Uterus (tissue), 3 donors: ENCODE measurements at regions not wholly inside any gene's neighbourhood (a gene's known extent, or its start where the extent isn't known, plus 50 kb on each side); places are given as distances from the start of the nearest gene placed in this dataset.

Source experiments
- DNase-seq, 2 donors: peaks; one replicate each; pipeline ENCODE4 v3.0.0-alpha.2; 2019 to 2020
- H3K27ac ChIP-seq, 2 donors: fragments of 200-600 bp; sonication (generic); 1 replicate in 1 of 2; 2 replicates in 1 of 2; pipeline ENCODE4 v1.5.1; 2016 to 2018
- H3K27me3 ChIP-seq, 2 donors: fragments of 200-600 bp; sonication (generic); one replicate each; pipeline ENCODE4 v1.5.1; 2018 to 2019; ENCODE audit warnings: control low read depth in 1 of 2
- H3K36me3 ChIP-seq, 2 donors: fragments of 200-600 bp; sonication (generic); one replicate each; pipeline ENCODE4 v1.5.1; 2019; ENCODE audit warnings: control low read depth in 1 of 2
- H3K4me1 ChIP-seq, 2 donors: fragments of 200-600 bp; sonication (generic); one replicate each; pipeline ENCODE4 v1.5.1; 2018 to 2019; ENCODE audit warnings: control low read depth in 1 of 2
- H3K4me3 ChIP-seq, 2 donors: fragments of 200-600 bp; sonication (generic); 1 replicate in 1 of 2; 2 replicates in 1 of 2; pipeline ENCODE4 v1.5.1; 2018 to 2019; ENCODE audit warnings: mild to moderate bottlenecking in 1 of 2
- H3K9me3 ChIP-seq, 2 donors: fragments of 200-600 bp; sonication (generic); one replicate each; pipeline ENCODE4 v1.5.1; 2019; ENCODE audit warnings: control low read depth in 1 of 2
- CTCF ChIP-seq, 4 experiments: fragments of 200-600 bp in 2 of 4; fragments of 450-650 bp in 2 of 4; sonication (generic) in 2 of 4; IDR thresholded peaks; one replicate each; pipeline ENCODE4 v1.5.1; 2016 to 2019; ENCODE audit warnings: antibody characterized with exemption in 4 of 4, mild to moderate bottlenecking in 2 of 4, moderate library complexity in 1 of 4
- POLR2A ChIP-seq, 2 donors: fragments of 450-650 bp; IDR thresholded peaks; one replicate each; pipeline ENCODE4 v1.6.1; 2016; ENCODE audit warnings: antibody characterized with exemption in 2 of 2, mild to moderate bottlenecking in 1 of 2, moderate library complexity in 1 of 2
- intact Hi-C: fragments of 100-400 bp; cut with DNase I; formaldehyde crosslinking; loops from one replicate; pipeline ENCODE4 v1.15.1; 2023; ENCODE audit warnings: low total_unique reads
- donor health status: DM: yes; HTN: yes; CAD: no.

GRCh38 chr5:118017536-118017935 is 970.8 kb downstream of the DTWD2 start:
- no peak overlapping the region for H3K4me3 ChIP-seq
- no peaks in the 10 kb centered on the region for H3K9me3 ChIP-seq
- H3K27ac ChIP-seq, result no peak overlapping the region
- intact Hi-C loops, result no loop called here
- H3K36me3 ChIP-seq, result no peaks in the 10 kb centered on the region
- no peak for DNase-seq
- no peaks in the 10 kb centered on the region for H3K27me3 ChIP-seq
- no peaks in the 10 kb centered on the region for H3K4me1 ChIP-seq
- TF ChIP-seq POLR2A (IDR thresholded peaks at IDR 0.05) (no peak), CTCF (IDR thresholded peaks at IDR 0.05) (no peak)

DNA sequence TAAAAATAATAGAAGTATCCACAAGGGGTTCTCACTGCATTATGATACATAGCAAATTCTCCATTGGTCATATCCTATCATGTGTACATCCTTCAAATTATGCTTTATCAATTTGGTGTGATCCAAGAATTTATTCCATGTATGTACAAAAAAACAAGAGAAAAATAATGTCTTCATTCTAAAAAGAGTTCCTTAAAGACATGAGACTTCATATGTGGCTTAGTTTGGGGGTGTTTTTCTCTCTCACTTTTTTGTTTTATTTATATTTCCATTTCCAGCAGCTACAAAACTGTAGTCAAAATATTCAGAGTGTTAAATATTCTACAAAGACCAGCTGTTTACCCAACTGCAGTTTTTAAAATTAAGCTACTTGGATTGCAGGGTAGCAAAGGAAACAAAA is 972.0 kb downstream of the DTWD2 start:
- no peak overlapping the region for H3K27ac ChIP-seq
- no peaks in the 10 kb centered on the region for H3K4me1 ChIP-seq
- no peaks in the 10 kb centered on the region for H3K27me3 ChIP-seq
- no peak overlapping the region for H3K4me3 ChIP-seq
- H3K36me3 ChIP-seq, result no peaks in the 10 kb centered on the region
- no peak for DNase-seq
- TF ChIP-seq CTCF (IDR thresholded peaks at IDR 0.05) (no peak), POLR2A (IDR thresholded peaks at IDR 0.05) (no peak)
- intact Hi-C loops, result no loop called here
- H3K9me3 ChIP-seq, result no peaks in the 10 kb centered on the region

- no peaks in the 10 kb centered on the region for H3K4me1 ChIP-seq
- no peaks in the 10 kb centered on the region for H3K27me3 ChIP-seq
- no peaks in the 10 kb centered on the region for H3K9me3 ChIP-seq
- H3K4me3 ChIP-seq, result no peak overlapping the region
- TF ChIP-seq POLR2A (IDR thresholded peaks at IDR 0.05), result no peak
- H3K27ac ChIP-seq, result no peak overlapping the region
- intact Hi-C loops, result no loop called here
- H3K36me3 ChIP-seq, result no peaks in the 10 kb centered on the region
- DNase-seq, result no peak
Measured at GRCh38 chr5:118015511-118015910, 972.8 kb downstream of the DTWD2 start.

- Histone ChIP-seq H3K27me3 (no peaks in the 10 kb centered on the region), H3K27ac (no peak overlapping the region), H3K36me3 (no peaks in the 10 kb centered on the region), H3K9me3 (no peaks in the 10 kb centered on the region), H3K4me3 (no peak overlapping the region), H3K4me1 (no peaks in the 10 kb centered on the region)
- DNase-seq, result no peak
- TF ChIP-seq CTCF (IDR thresholded peaks at IDR 0.05), result no peak
- TF ChIP-seq POLR2A (IDR thresholded peaks at IDR 0.05), result no peak
- intact Hi-C loops, result no loop called here
Measured at GRCh38 chr5:118009741-118010297, 978.5 kb downstream of the DTWD2 start.

DNA sequence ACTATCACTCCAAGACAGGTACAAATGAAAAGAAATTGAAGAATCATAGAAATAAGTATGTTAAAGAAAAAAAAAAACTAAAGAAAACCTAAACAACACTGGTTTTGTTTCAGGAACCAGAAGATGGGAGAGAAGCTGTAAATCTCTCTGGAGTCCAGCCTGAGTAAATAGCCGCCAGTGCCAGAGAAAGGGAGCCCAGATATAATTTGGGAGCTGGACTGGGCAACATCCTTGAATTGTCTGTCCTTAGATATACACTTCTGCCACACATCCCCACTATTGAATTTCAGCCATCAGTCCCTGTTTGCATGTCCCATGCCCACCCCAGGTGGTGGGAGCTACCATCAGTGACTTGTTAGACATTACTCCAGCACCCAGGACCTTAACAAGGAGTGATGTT is 979.6 kb downstream of the DTWD2 start:
- intact Hi-C loops, result no loop called here
- H3K4me1 ChIP-seq, result no peaks in the 10 kb centered on the region
- DNase-seq, result no peak
- H3K27me3 ChIP-seq, result no peaks in the 10 kb centered on the region
- H3K4me3 ChIP-seq, result no peak overlapping the region
- H3K9me3 ChIP-seq, result no peaks in the 10 kb centered on the region
- H3K27ac ChIP-seq, result no peak overlapping the region
- TF ChIP-seq POLR2A (IDR thresholded peaks at IDR 0.05) (no peak), CTCF (IDR thresholded peaks at IDR 0.05) (no peak)
- no peaks in the 10 kb centered on the region for H3K36me3 ChIP-seq

DNA sequence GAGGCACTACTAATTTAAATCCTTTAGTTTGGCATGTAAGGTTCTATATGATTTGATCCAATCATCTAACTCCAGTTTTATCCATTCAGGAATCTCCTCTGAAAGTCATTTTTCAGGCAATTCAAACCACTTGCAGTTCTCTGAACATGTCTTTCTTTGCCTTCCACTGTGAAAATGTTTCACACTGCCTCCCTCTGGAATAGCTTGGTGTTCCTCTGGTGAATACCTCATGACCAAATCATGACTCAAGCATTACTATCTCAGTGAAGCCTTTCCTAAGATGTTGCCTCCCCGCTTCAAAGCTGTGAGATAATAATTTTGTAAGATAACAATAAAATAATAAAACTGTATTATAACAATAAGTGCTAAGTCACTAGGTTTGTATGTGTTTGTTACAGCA is 981.1 kb downstream of the DTWD2 start:
- H3K27me3 ChIP-seq, result no peaks in the 10 kb centered on the region
- TF ChIP-seq CTCF (IDR thresholded peaks at IDR 0.05), result no peak
- TF ChIP-seq POLR2A (IDR thresholded peaks at IDR 0.05), result no peak
- intact Hi-C loops, result no loop called here
- no peaks in the 10 kb centered on the region for H3K4me1 ChIP-seq
- H3K9me3 ChIP-seq, result no peaks in the 10 kb centered on the region
- DNase-seq, result no peak
- no peaks in the 10 kb centered on the region for H3K36me3 ChIP-seq
- no peak overlapping the region for H3K27ac ChIP-seq
- H3K4me3 ChIP-seq, result no peak overlapping the region
